NCI-H446 treated with DMSO at 0.1 percent for 48 hours (cell line): ENCODE measurements at regions not wholly inside any gene's neighbourhood (a gene's known extent, or its start where the extent isn't known, plus 50 kb on each side); places are given as distances from the start of the nearest gene placed in this dataset.

Source experiments
- DNase-seq: peaks from one replicate; lab custom pipeline; 2025; lab: John Stamatoyannopoulos, UW

GRCh38 chr5:103346162-103346748 lies 87.7 kb downstream of the MACIR start:
- no peak for DNase-seq

- DNase-seq, result no peak
Observed at GRCh38 chr5:103345461-103345860, 86.9 kb downstream of the MACIR start.

GRCh38 chr5:103340717-103341388 lies 82.3 kb downstream of the MACIR start:
- no peak for DNase-seq

- DNase-seq, result no peak
Observed at GRCh38 chr5:103340132-103340531, 81.6 kb downstream of the MACIR start.

GRCh38 chr5:103336941-103337340 lies 78.4 kb downstream of the MACIR start:
- DNase-seq, result no peak

- DNase-seq, result no peak
Observed at GRCh38 chr5:103333376-103333775, 74.8 kb downstream of the MACIR start.

- DNase-seq, result no peak
Observed at GRCh38 chr5:103330875-103331274, 72.3 kb downstream of the MACIR start.
